ENCODE measurements at regions not wholly inside any gene's neighbourhood (a gene's known extent, or its start where the extent isn't known, plus 50 kb on each side); places are given as distances from the start of the nearest gene placed in this dataset.

GRCh38 chr3:193827040-193827669, 234.1 kb downstream of the OPA1 start:
- DNase-seq (ENCODE audit: low read depth in 3 of 3) = no peak

GRCh38 chr3:193827871-193828270, 234.9 kb downstream of the OPA1 start:
- DNase-seq (ENCODE audit: low read depth in 3 of 3) = no peak

- DNase-seq (ENCODE audit: low read depth in 3 of 3) = no peak
These were observed 235.5 kb downstream of the OPA1 start for GRCh38 chr3:193828477-193828876.

GRCh38 chr3:193829781-193830180, 236.8 kb downstream of the OPA1 start:
- DNase-seq (ENCODE audit: low read depth in 3 of 3) = no peak

- DNase-seq (ENCODE audit: low read depth in 3 of 3) = no peak
These were observed 237.8 kb downstream of the OPA1 start for GRCh38 chr3:193830791-193831191.

GRCh38 chr3:193831495-193832455, 238.8 kb downstream of the OPA1 start:
- DNase-seq (ENCODE audit: low read depth in 3 of 3) = no peak

- DNase-seq (ENCODE audit: low read depth in 3 of 3) = no peak
These were observed 239.9 kb downstream of the OPA1 start for GRCh38 chr3:193832833-193833413.

GRCh38 chr3:193833592-193833991, 240.6 kb downstream of the OPA1 start:
- DNase-seq (ENCODE audit: low read depth in 3 of 3) = no peak

- no peak for DNase-seq (ENCODE audit: low read depth in 3 of 3)
These were observed 242.4 kb downstream of the OPA1 start for GRCh38 chr3:193835414-193835813.

- DNase-seq (ENCODE audit: low read depth in 3 of 3) = no peak
These were observed 243.5 kb downstream of the OPA1 start for GRCh38 chr3:193836511-193836910.

- no peak for DNase-seq (ENCODE audit: low read depth in 3 of 3)
These were observed 243.9 kb downstream of the OPA1 start for GRCh38 chr3:193836918-193837317.

- DNase-seq (ENCODE audit: low read depth in 3 of 3) = no peak
These were observed 244.4 kb downstream of the OPA1 start for GRCh38 chr3:193837347-193837827.

- no peak for DNase-seq (ENCODE audit: low read depth in 3 of 3)
These were observed 247.2 kb downstream of the OPA1 start for GRCh38 chr3:193840111-193840641.

GRCh38 chr3:193841581-193841980, 248.6 kb downstream of the OPA1 start:
- no peak for DNase-seq (ENCODE audit: low read depth in 3 of 3)

- DNase-seq (ENCODE audit: low read depth in 3 of 3) = no peak
These were observed 249.2 kb downstream of the OPA1 start for GRCh38 chr3:193842029-193842798.

- no peak for DNase-seq (ENCODE audit: low read depth in 3 of 3)
These were observed 249.9 kb downstream of the OPA1 start for GRCh38 chr3:193842832-193843473.

- no peak for DNase-seq (ENCODE audit: low read depth in 3 of 3)
These were observed 250.7 kb downstream of the OPA1 start for GRCh38 chr3:193843474-193844301.

GRCh38 chr3:193844472-193844871, 251.5 kb downstream of the OPA1 start:
- no peak for DNase-seq (ENCODE audit: low read depth in 3 of 3)

- no peak for DNase-seq (ENCODE audit: low read depth in 3 of 3)
These were observed 252.1 kb downstream of the OPA1 start for GRCh38 chr3:193845144-193845543.

GRCh38 chr3:193846569-193846968, 253.6 kb downstream of the OPA1 start:
- DNase-seq (ENCODE audit: low read depth in 3 of 3) = no peak
